Ishikawa (cell line): ENCODE measurements at regions not wholly inside any gene's neighbourhood (a gene's known extent, or its start where the extent isn't known, plus 50 kb on each side); places are given as distances from the start of the nearest gene placed in this dataset.
A peak's percentile ranks its signal among the peaks of the same experiment; 100 is the strongest.

Experiments used
- CEBPB ChIP-seq: IDR thresholded peaks from 2 replicates; pipeline ENCODE4 v1.6.1; 2012
- CREB1 ChIP-seq: IDR thresholded peaks from 2 replicates; pipeline ENCODE4 v1.6.1; 2012; ENCODE audit warnings: low read depth
- EGR1 ChIP-seq: IDR thresholded peaks from 2 replicates; pipeline ENCODE4 v1.6.1; 2012
- EP300 ChIP-seq: IDR thresholded peaks from 2 replicates; pipeline ENCODE4 v1.6.1; 2012; ENCODE audit warnings: borderline replicate concordance
- FOXM1 ChIP-seq: IDR thresholded peaks from 2 replicates; pipeline ENCODE4 v1.6.1; 2012; ENCODE audit warnings: low read depth, borderline replicate concordance
- NFIC ChIP-seq: IDR thresholded peaks from 2 replicates; pipeline ENCODE4 v1.6.1; 2012
- RAD21 ChIP-seq: IDR thresholded peaks from 2 replicates; pipeline ENCODE4 v1.6.1; 2012; ENCODE audit warnings: low read depth
- REST ChIP-seq: IDR thresholded peaks from 2 replicates; pipeline ENCODE4 v1.6.1; 2012; ENCODE audit warnings: low read depth, mild to moderate bottlenecking
- TAF1 ChIP-seq: IDR thresholded peaks from 2 replicates; pipeline ENCODE4 v1.6.1; 2012; ENCODE audit warnings: low read depth, mild to moderate bottlenecking
- TCF12 ChIP-seq: IDR thresholded peaks from 2 replicates; pipeline ENCODE4 v1.6.1; 2012; ENCODE audit warnings: low read depth
- TEAD4 ChIP-seq: IDR thresholded peaks from 2 replicates; pipeline ENCODE4 v1.6.1; 2012
- USF1 ChIP-seq: IDR thresholded peaks from 2 replicates; pipeline ENCODE4 v1.6.1; 2012
- YY1 ChIP-seq: IDR thresholded peaks from 2 replicates; pipeline ENCODE4 v1.6.1; 2012; ENCODE audit warnings: low read depth
- ZBTB7A ChIP-seq: IDR thresholded peaks from 2 replicates; pipeline ENCODE4 v1.6.1; 2012; ENCODE audit warnings: low read depth
- TF ChIP-seq, protein P1 (sequence below): IDR thresholded peaks from 2 replicates; pipeline ENCODE4 v1.6.1; 2012

- TF ChIP-seq FOXM1 (no peak), CEBPB (no peak), CREB1 (no peak), USF1 (no peak), NFIC (peak; percentile 89), TCF12 (peak; percentile 84), ZBTB7A (no peak), RAD21 (no peak), TAF1 (no peak), REST (no peak), EGR1 (no peak), TEAD4 (peak; percentile 55; the same call in 1 of the 2 replicates), YY1 (no peak), EP300 (peak; percentile 72)
- TF ChIP-seq, protein P1, sequence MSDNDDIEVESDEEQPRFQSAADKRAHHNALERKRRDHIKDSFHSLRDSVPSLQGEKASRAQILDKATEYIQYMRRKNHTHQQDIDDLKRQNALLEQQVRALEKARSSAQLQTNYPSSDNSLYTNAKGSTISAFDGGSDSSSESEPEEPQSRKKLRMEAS = no peak
Measured at GRCh38 chr2:187966924-187967323, 324.8 kb upstream of the GULP1 start.

GRCh38 chr2:187971893-187972292, 319.8 kb upstream of the GULP1 start:
- no peak for TF ChIP-seq TAF1
- no peak for TF ChIP-seq ZBTB7A
- TF ChIP-seq NFIC = no peak

GRCh38 chr2:187976259-187976985, 315.3 kb upstream of the GULP1 start:
- no peak for TF ChIP-seq CREB1
- no peak for TF ChIP-seq NFIC
- TF ChIP-seq ZBTB7A = no peak

- no peak for TF ChIP-seq TAF1
- no peak for TF ChIP-seq NFIC
- TF ChIP-seq CREB1 = no peak
- TF ChIP-seq FOXM1 = no peak
- TF ChIP-seq CEBPB = no peak
- TF ChIP-seq EGR1 = no peak
- TF ChIP-seq, protein P1 = no peak
- no peak for TF ChIP-seq EP300
- TF ChIP-seq TCF12 = no peak
- TF ChIP-seq RAD21 = no peak
- no peak for TF ChIP-seq ZBTB7A
- no peak for TF ChIP-seq YY1
- TF ChIP-seq USF1 = no peak
- no peak for TF ChIP-seq REST
- TF ChIP-seq TEAD4 = no peak
Measured at GRCh38 chr2:187976986-187977333, 314.7 kb upstream of the GULP1 start.

DNA sequence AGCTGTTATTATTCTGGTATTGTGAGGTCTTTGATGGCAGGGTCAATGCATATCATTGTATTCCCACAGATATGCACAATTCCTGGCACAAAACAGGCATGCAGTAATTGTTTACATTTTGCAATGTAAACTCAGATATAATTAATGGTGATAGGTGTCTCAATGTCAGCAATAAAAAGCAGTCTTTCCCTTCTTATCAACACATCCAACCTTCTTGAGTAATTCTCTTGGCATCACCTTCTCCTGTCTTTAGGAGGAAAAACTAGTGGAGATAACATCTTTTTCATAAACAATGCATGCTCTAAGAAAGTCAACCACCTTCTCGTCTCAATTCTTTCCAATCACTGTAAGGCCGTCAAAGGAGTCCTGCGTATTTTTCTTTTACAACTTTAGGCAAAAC, 313.3 kb upstream of the GULP1 start:
- TF ChIP-seq RAD21 = no peak
- TF ChIP-seq, protein P1 = no peak
- TF ChIP-seq YY1 = no peak
- no peak for TF ChIP-seq TAF1
- no peak for TF ChIP-seq EP300
- TF ChIP-seq EGR1 = no peak
- TF ChIP-seq NFIC = no peak
- no peak for TF ChIP-seq CEBPB
- TF ChIP-seq FOXM1 = no peak
- no peak for TF ChIP-seq TCF12
- no peak for TF ChIP-seq TEAD4
- no peak for TF ChIP-seq REST
- TF ChIP-seq USF1 = no peak
- no peak for TF ChIP-seq CREB1
- no peak for TF ChIP-seq ZBTB7A
